Ovary (tissue), 7 donors: ENCODE measurements at regions not wholly inside any gene's neighbourhood (a gene's known extent, or its start where the extent isn't known, plus 50 kb on each side); places are given as distances from the start of the nearest gene placed in this dataset.

Experiments
- DNase-seq, 5 donors: peaks; one replicate each; pipeline ENCODE4 v3.0.0-alpha.2; 2019 to 2020
- H3K27ac ChIP-seq, 2 donors: fragments of 200-600 bp; one replicate each; pipeline versions ENCODE4 v1.5.1 to v1.8.0; 2019 to 2022
- H3K27me3 ChIP-seq: fragments of 200-600 bp; one replicate; pipeline ENCODE4 v1.8.0; 2022
- H3K36me3 ChIP-seq: fragments of 200-600 bp; sonication (generic); one replicate; pipeline ENCODE4 v1.5.1; 2019
- H3K4me1 ChIP-seq: one replicate; pipeline ENCODE4 v1.8.1; 2013; ENCODE audit warnings: mild to moderate bottlenecking, moderate library complexity; ENCODE audit not compliant: insufficient read depth
- H3K4me3 ChIP-seq: fragments of 200-600 bp; sonication (generic); one replicate; pipeline ENCODE4 v1.5.1; 2017
- H3K9me3 ChIP-seq, 2 donors: fragments of 200-600 bp in 1 of 2; sonication (generic) in 1 of 2; one replicate each; pipeline versions ENCODE4 v1.5.1 to v1.8.1; 2013 to 2019; ENCODE audit warnings: mild to moderate bottlenecking in 1 of 2, moderate library complexity in 1 of 2
- EP300 ChIP-seq: sonication (generic); formaldehyde crosslinking; IDR thresholded peaks from one replicate; pipeline ENCODE4 v1.6.1; 2017; ENCODE audit warnings: antibody characterized with exemption
- POLR2A ChIP-seq: fragments of 450-650 bp; IDR thresholded peaks from one replicate; pipeline ENCODE4 v1.6.1; 2017; ENCODE audit warnings: antibody characterized with exemption, mild to moderate bottlenecking, moderate library complexity
- WGBS, 3 donors: extraction: QIAGEN DNeasy Blood & Tissue Kit in 1 of 3; methylation state at CpG; one replicate each; pipeline versions ENCODE4 v1.1.5 to v1.1.7; 2013 to 2017; 5-methylcytosine and 5-hydroxymethylcytosine counted together
- intact Hi-C, 4 donors: fragments of 100-400 bp; cut with DNase I; formaldehyde crosslinking; loops; one replicate each; pipeline versions ENCODE4 v1.11.0 to v1.15.1; 2022 to 2023
- TF ChIP-seq, protein P1 (sequence below), 3 donors: fragments of 450-650 bp in 2 of 3; fragments of 200-600 bp in 1 of 3; IDR thresholded peaks; one replicate each; pipeline versions ENCODE4 v1.5.1 to v1.8.0; 2016 to 2022; ENCODE audit warnings: antibody characterized with exemption in 3 of 3, mild to moderate bottlenecking in 1 of 3
- donor health status: DM: no; HTN: no; CAD: no; lungs with moderate emphysema.
- donor health status: DM: no; HTN: no; CAD: no.
- donor health status: Bipolar disorder and iron deficiency.
- donor health status: DM: no; HTN: no; CAD: no.
- donor health status: DM: yes; HTN: yes; CAD: no.

DNA sequence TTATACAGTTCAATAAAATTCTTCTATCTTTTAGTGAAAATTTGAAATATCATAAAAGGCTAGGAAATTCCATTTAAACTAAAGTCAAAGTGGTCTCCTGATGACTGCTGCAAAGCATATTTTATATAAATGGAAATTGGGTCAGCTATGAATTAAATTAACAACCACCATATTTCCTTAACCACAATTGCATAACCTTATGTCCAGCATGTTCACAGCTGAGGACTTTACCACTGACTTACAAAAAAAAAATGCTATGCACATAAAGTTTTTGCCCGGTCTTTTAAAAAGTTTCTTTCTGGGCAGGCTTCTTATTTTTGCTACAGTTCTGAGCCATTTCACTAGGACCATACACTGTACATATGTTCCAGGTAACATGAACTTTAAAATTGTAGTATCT is 208.6 kb upstream of the RGMB start:
- intact Hi-C loops = no loop called here
- DNase-seq = no peak
- H3K9me3 ChIP-seq = no peaks in the 10 kb centered on the region
- no peak for TF ChIP-seq POLR2A
- TF ChIP-seq, protein P1, sequence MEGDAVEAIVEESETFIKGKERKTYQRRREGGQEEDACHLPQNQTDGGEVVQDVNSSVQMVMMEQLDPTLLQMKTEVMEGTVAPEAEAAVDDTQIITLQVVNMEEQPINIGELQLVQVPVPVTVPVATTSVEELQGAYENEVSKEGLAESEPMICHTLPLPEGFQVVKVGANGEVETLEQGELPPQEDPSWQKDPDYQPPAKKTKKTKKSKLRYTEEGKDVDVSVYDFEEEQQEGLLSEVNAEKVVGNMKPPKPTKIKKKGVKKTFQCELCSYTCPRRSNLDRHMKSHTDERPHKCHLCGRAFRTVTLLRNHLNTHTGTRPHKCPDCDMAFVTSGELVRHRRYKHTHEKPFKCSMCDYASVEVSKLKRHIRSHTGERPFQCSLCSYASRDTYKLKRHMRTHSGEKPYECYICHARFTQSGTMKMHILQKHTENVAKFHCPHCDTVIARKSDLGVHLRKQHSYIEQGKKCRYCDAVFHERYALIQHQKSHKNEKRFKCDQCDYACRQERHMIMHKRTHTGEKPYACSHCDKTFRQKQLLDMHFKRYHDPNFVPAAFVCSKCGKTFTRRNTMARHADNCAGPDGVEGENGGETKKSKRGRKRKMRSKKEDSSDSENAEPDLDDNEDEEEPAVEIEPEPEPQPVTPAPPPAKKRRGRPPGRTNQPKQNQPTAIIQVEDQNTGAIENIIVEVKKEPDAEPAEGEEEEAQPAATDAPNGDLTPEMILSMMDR (IDR thresholded peaks at IDR 0.05) = no peak
- TF ChIP-seq EP300 = no peak
- H3K27me3 ChIP-seq = no peaks in the 10 kb centered on the region
- H3K36me3 ChIP-seq = no peaks in the 10 kb centered on the region
- WGBS, 3 donors = 91 to 93% (median 91%) methylated on average over 1 of the region's 1 CpG
- no peak overlapping the region for H3K27ac ChIP-seq
- no peak overlapping the region for H3K4me3 ChIP-seq
- no peaks in the 10 kb centered on the region for H3K4me1 ChIP-seq

DNA sequence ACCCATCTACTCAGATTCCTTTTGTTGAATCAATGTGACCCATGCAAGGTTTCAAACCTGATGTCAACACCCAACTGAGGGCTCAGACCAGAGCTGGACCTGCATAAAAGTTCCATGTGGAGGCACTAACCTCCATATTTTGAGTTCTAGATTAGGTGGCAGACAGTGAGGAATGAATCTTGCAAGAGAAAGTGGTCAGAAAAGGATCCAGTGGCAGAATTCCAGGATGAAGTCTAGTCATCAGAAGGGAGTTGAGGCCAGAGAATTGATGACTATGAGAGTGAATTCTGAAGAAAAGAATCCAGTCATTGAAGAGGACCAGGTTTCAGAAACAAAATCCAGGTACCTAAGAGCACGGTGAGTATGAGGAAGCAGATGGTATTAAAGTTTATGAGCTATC is 205.1 kb upstream of the RGMB start:
- intact Hi-C loops = no loop called here
- no peak for TF ChIP-seq POLR2A
- TF ChIP-seq, protein P1 (IDR thresholded peaks at IDR 0.05) = no peak
- Histone ChIP-seq H3K4me3 (no peak overlapping the region), H3K9me3 (no peaks in the 10 kb centered on the region), H3K36me3 (no peaks in the 10 kb centered on the region), H3K27me3 (no peaks in the 10 kb centered on the region), H3K27ac (no peak overlapping the region), H3K4me1 (no peaks in the 10 kb centered on the region)
- WGBS, 3 donors = 87 to 93% (median 91%) methylated on average over 1 of the region's 1 CpG
- no peak for DNase-seq

DNA sequence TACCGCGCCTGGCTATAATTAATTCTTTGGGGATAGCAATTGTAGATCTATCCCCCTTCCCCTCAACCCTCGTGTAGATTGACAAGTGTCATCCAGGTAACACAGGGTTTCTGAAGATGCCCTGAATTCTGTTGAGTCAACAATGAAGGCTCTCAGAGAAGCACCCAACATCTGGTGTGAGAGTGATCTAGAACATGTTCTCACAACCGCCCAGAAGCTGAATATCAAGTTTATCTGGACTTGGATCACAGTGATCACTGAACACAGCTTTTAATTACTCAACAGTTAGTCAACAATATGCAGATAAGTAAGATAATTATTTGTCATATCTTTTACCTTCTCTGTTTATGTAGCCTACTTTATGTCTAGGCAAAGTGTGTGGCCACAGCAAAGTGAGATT is 204.2 kb upstream of the RGMB start:
- WGBS, 3 donors = 91 to 92% (median 92%) methylated on average over 4 of the region's 4 CpGs

DNA sequence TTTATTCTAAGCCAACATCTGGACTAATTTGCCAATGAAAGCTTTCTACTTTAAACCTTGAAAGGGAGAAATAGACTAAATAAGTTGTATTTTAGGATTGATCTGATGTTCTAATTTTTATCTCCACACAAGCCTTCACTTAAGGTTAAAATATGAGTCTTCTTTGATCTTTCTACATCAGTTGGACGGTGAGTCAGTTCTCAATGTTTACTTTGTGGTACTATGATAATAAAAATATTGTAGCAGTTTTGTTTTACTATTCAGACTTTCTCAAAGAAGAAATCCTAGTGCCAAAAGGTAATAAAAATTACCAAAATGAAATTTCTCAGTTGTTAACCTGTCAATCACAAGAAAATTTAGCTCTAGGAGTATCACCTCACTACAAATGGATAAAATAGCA is 203.5 kb upstream of the RGMB start:
- H3K36me3 ChIP-seq = no peaks in the 10 kb centered on the region
- no peak overlapping the region for H3K27ac ChIP-seq
- TF ChIP-seq EP300 (no peak), POLR2A (no peak)
- TF ChIP-seq, protein P1 (IDR thresholded peaks at IDR 0.05) = no peak
- no peaks in the 10 kb centered on the region for H3K9me3 ChIP-seq
- intact Hi-C loops = no loop called here
- H3K4me3 ChIP-seq = no peak overlapping the region
- no peaks in the 10 kb centered on the region for H3K4me1 ChIP-seq
- DNase-seq = no peak
- H3K27me3 ChIP-seq = no peaks in the 10 kb centered on the region
- 0 to 7% (median 1%) methylated on average over 1 of the region's 1 CpG for WGBS, 3 donors

More for the DNA sequence above, 204.2 kb upstream of the RGMB start:
- H3K4me1 ChIP-seq = no peaks in the 10 kb centered on the region
- H3K36me3 ChIP-seq = no peaks in the 10 kb centered on the region
- no peak overlapping the region for H3K4me3 ChIP-seq
- no peak for TF ChIP-seq EP300
- TF ChIP-seq, protein P1 (IDR thresholded peaks at IDR 0.05) = no peak
- no peak for TF ChIP-seq POLR2A
- no peak for DNase-seq
- H3K27ac ChIP-seq = no peak overlapping the region
- no peaks in the 10 kb centered on the region for H3K9me3 ChIP-seq
- H3K27me3 ChIP-seq = no peaks in the 10 kb centered on the region
- intact Hi-C loops = no loop called here
